HUES48 (cell line): ENCODE measurements at regions not wholly inside any gene's neighbourhood (a gene's known extent, or its start where the extent isn't known, plus 50 kb on each side); places are given as distances from the start of the nearest gene placed in this dataset.

ENCODE experiments used
- H3K27ac ChIP-seq: one replicate; pipeline ENCODE4 v1.7.0; 2013; ENCODE audit warnings: low read depth, low read length, inconsistent platforms
- H3K27me3 ChIP-seq: 2 replicates; pipeline ENCODE4 v1.6.1; 2013; ENCODE audit warnings: mild to moderate bottlenecking, low read length; ENCODE audit not compliant: control insufficient read depth, insufficient read depth
- H3K36me3 ChIP-seq: 2 replicates; pipeline ENCODE4 v1.6.1; 2013; ENCODE audit warnings: low read length; ENCODE audit not compliant: control insufficient read depth, insufficient read depth
- H3K4me1 ChIP-seq: 2 replicates; pipeline ENCODE4 v1.6.1; 2013; ENCODE audit warnings: mild to moderate bottlenecking, low read length; ENCODE audit not compliant: control insufficient read depth, insufficient read depth
- H3K4me3 ChIP-seq: 2 replicates; pipeline ENCODE4 v1.5.1; 2013; ENCODE audit warnings: mild to moderate bottlenecking, low read depth, low read length
- H3K9ac ChIP-seq: 2 replicates; pipeline ENCODE4 v1.6.1; 2013; ENCODE audit warnings: mild to moderate bottlenecking, low read depth, low read length, moderate library complexity
- H3K9me3 ChIP-seq: 2 replicates; pipeline ENCODE4 v1.6.1; 2013; ENCODE audit warnings: low read length; ENCODE audit not compliant: control insufficient read depth, insufficient read depth

GRCh38 chr1:217181756-217182155 lies 449.1 kb downstream of the GPATCH2 start:
- no peaks in the 10 kb centered on the region for H3K36me3 ChIP-seq
- no peak overlapping the region for H3K4me3 ChIP-seq
- H3K9ac ChIP-seq = no peak overlapping the region
- no peaks in the 10 kb centered on the region for H3K9me3 ChIP-seq
- H3K27ac ChIP-seq = no peak overlapping the region
- no peaks in the 10 kb centered on the region for H3K4me1 ChIP-seq
- H3K27me3 ChIP-seq = no peaks in the 10 kb centered on the region

GRCh38 chr1:217181176-217181746 lies 449.6 kb downstream of the GPATCH2 start:
- H3K9me3 ChIP-seq = no peaks in the 10 kb centered on the region
- no peak overlapping the region for H3K27ac ChIP-seq
- no peaks in the 10 kb centered on the region for H3K4me1 ChIP-seq
- H3K4me3 ChIP-seq = no peak overlapping the region
- no peak overlapping the region for H3K9ac ChIP-seq
- H3K36me3 ChIP-seq = no peaks in the 10 kb centered on the region
- no peaks in the 10 kb centered on the region for H3K27me3 ChIP-seq

- H3K9ac ChIP-seq = no peak overlapping the region
- H3K27ac ChIP-seq = no peak overlapping the region
- no peaks in the 10 kb centered on the region for H3K36me3 ChIP-seq
- no peaks in the 10 kb centered on the region for H3K4me1 ChIP-seq
- no peaks in the 10 kb centered on the region for H3K27me3 ChIP-seq
- no peak overlapping the region for H3K4me3 ChIP-seq
- no peaks in the 10 kb centered on the region for H3K9me3 ChIP-seq
Measured at GRCh38 chr1:217180443-217180842, 450.4 kb downstream of the GPATCH2 start.

GRCh38 chr1:217164403-217164802 lies 441.2 kb upstream of the ESRRG start:
- no peaks in the 10 kb centered on the region for H3K9me3 ChIP-seq
- no peaks in the 10 kb centered on the region for H3K4me1 ChIP-seq
- no peak overlapping the region for H3K4me3 ChIP-seq
- no peaks in the 10 kb centered on the region for H3K36me3 ChIP-seq
- H3K27ac ChIP-seq = no peak overlapping the region
- no peak overlapping the region for H3K9ac ChIP-seq
- H3K27me3 ChIP-seq = no peaks in the 10 kb centered on the region

GRCh38 chr1:217153361-217153760 lies 430.1 kb upstream of the ESRRG start:
- H3K4me1 ChIP-seq = no peaks in the 10 kb centered on the region
- H3K27ac ChIP-seq = no peak overlapping the region
- no peaks in the 10 kb centered on the region for H3K36me3 ChIP-seq
- no peaks in the 10 kb centered on the region for H3K9me3 ChIP-seq
- H3K27me3 ChIP-seq = no peaks in the 10 kb centered on the region
- no peak overlapping the region for H3K4me3 ChIP-seq
- H3K9ac ChIP-seq = no peak overlapping the region

- H3K9ac ChIP-seq = no peak overlapping the region
- no peak overlapping the region for H3K27ac ChIP-seq
- no peaks in the 10 kb centered on the region for H3K27me3 ChIP-seq
- no peaks in the 10 kb centered on the region for H3K4me1 ChIP-seq
- no peaks in the 10 kb centered on the region for H3K36me3 ChIP-seq
- H3K4me3 ChIP-seq = no peak overlapping the region
- H3K9me3 ChIP-seq = no peaks in the 10 kb centered on the region
Measured at GRCh38 chr1:217150366-217150765, 427.1 kb upstream of the ESRRG start.

- Histone ChIP-seq H3K27ac (no peak overlapping the region), H3K4me1 (no peaks in the 10 kb centered on the region), H3K9ac (no peak overlapping the region), H3K9me3 (no peaks in the 10 kb centered on the region), H3K27me3 (no peaks in the 10 kb centered on the region), H3K4me3 (no peak overlapping the region), H3K36me3 (no peaks in the 10 kb centered on the region)
Measured at GRCh38 chr1:217149791-217150190, 426.6 kb upstream of the ESRRG start.

- no peak overlapping the region for H3K27ac ChIP-seq
- no peak overlapping the region for H3K9ac ChIP-seq
- H3K4me3 ChIP-seq = no peak overlapping the region
- H3K27me3 ChIP-seq = peaks cover 68% of the 10 kb centered on the region
- H3K36me3 ChIP-seq = no peaks in the 10 kb centered on the region
- H3K9me3 ChIP-seq = no peaks in the 10 kb centered on the region
- H3K4me1 ChIP-seq = peaks cover 48% of the 10 kb centered on the region
Measured at GRCh38 chr1:217141711-217142110, 418.5 kb upstream of the ESRRG start.

- Histone ChIP-seq H3K27me3 (peaks cover 83% of the 10 kb centered on the region), H3K36me3 (no peaks in the 10 kb centered on the region), H3K27ac (no peak overlapping the region), H3K9me3 (no peaks in the 10 kb centered on the region), H3K4me1 (peaks cover 56% of the 10 kb centered on the region), H3K4me3 (peak overlapping the region; percentile 55), H3K9ac (no peak overlapping the region)
Measured at GRCh38 chr1:217140041-217140901, 417.0 kb upstream of the ESRRG start.

GRCh38 chr1:217139513-217139912 lies 416.3 kb upstream of the ESRRG start:
- Histone ChIP-seq H3K27me3 (peaks cover 90% of the 10 kb centered on the region), H3K4me1 (peaks cover 58% of the 10 kb centered on the region), H3K4me3 (peak overlapping the region; percentile 55), H3K27ac (no peak overlapping the region), H3K9ac (no peak overlapping the region), H3K36me3 (no peaks in the 10 kb centered on the region), H3K9me3 (no peaks in the 10 kb centered on the region)

- no peaks in the 10 kb centered on the region for H3K36me3 ChIP-seq
- peaks cover 96% of the 10 kb centered on the region for H3K27me3 ChIP-seq
- H3K4me1 ChIP-seq = peaks cover 62% of the 10 kb centered on the region
- no peak overlapping the region for H3K27ac ChIP-seq
- H3K9ac ChIP-seq = no peak overlapping the region
- H3K9me3 ChIP-seq = no peaks in the 10 kb centered on the region
- H3K4me3 ChIP-seq = peak overlapping the region; percentile 55; the same call in 1 of the 2 replicates
Measured at GRCh38 chr1:217138799-217139466, 415.7 kb upstream of the ESRRG start.
